ENCODE measurements at regions not wholly inside any gene's neighbourhood (a gene's known extent, or its start where the extent isn't known, plus 50 kb on each side); places are given as distances from the start of the nearest gene placed in this dataset.

DNA sequence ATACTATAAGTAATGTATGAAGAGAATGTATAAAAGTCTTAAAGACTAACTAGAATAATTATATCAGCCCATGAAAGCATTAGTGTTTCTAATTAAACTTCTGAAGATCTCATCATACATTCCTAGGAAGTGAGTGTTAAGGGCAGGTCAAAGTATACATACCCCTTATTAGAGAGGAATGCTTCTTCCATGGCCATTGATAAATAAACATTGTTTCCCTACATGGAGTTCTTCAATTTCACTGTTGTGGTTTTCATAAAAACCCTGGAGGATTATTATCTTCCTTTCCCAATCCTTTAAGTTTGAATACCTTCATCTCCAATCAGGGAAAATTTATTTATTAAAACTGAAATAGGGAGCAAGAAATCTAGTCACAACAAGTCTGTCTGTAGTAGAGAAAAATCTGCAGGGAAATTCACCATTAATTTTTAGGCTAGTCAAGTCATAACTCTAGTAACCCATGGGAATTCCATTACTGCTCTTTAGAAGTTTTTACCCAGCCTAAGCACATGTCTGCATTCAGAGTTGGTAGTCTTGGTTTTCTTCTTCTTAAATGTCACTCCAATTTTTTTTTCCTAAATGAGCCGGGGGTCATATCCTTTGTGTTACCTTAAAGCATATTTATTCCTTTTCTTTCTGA is 147.0 kb downstream of the TNFSF18 start:
- no peaks in the 10 kb centered on the region for H3K9me3 ChIP-seq (ENCODE audit: low read length)
- no peaks in the 10 kb centered on the region for H4K20me1 ChIP-seq (ENCODE audit: insufficient read depth, low read length)
- no peak overlapping the region for H2AFZ ChIP-seq (ENCODE audit: low read length)
- no peak overlapping the region for H3K9ac ChIP-seq (ENCODE audit: low read length)
- no peak overlapping the region for H3K4me2 ChIP-seq (ENCODE audit: low read length)
- no peaks in the 10 kb centered on the region for H3K79me2 ChIP-seq (ENCODE audit: insufficient read depth, low read length)
- no peaks in the 10 kb centered on the region for H3K27me3 ChIP-seq (ENCODE audit: insufficient read depth, low read length)
- no peak overlapping the region for H3K27ac ChIP-seq (ENCODE audit: low read depth, low read length, poor library complexity, severe bottlenecking)
- no peaks in the 10 kb centered on the region for H3K9me2 ChIP-seq (ENCODE audit: low read depth, low read length)
- no peaks in the 10 kb centered on the region for H3K4me1 ChIP-seq (ENCODE audit: insufficient read depth, low read length, severe bottlenecking)
- no peaks in the 10 kb centered on the region for H3F3A ChIP-seq (ENCODE audit: insufficient read depth, low read length)
- TF ChIP-seq CTCF (IDR thresholded peaks at IDR 0.05; ENCODE audit: low read length) (no peak), EZH2 (IDR thresholded peaks at IDR 0.05; ENCODE audit: borderline replicate concordance, low read length) (no peak)
- no peaks in the 10 kb centered on the region for H3K36me3 ChIP-seq (ENCODE audit: insufficient read depth, low read length)
- no peak overlapping the region for H3K4me3 ChIP-seq (ENCODE audit: low read depth, low read length, poor library complexity, severe bottlenecking)

DNA sequence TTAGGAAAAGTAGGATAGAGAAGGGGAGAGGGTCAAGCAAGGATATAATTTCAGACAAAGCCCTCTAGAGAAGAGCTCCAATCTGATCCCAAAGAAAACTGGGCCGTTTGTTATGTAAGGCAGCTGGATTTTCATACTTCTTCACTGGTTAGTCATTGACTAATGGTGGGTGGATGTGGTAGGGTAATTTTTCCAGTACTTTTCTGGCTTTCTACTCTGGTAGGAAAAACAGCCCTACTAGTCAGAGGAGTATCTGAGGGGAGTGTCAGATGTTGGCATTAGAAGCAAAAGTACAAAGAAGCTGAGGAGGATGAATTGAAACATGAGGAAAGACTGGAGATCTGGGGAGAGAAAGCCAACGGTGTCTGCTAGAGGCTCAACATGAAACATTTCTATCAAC is 145.3 kb downstream of the TNFSF18 start:
- no peaks in the 10 kb centered on the region for H3F3A ChIP-seq (ENCODE audit: insufficient read depth, low read length)
- no peaks in the 10 kb centered on the region for H3K4me1 ChIP-seq (ENCODE audit: insufficient read depth, low read length, severe bottlenecking)
- H3K36me3 ChIP-seq (ENCODE audit: insufficient read depth, low read length), result no peaks in the 10 kb centered on the region
- H3K27ac ChIP-seq (ENCODE audit: low read depth, low read length, poor library complexity, severe bottlenecking), result no peak overlapping the region
- no peaks in the 10 kb centered on the region for H3K9me3 ChIP-seq (ENCODE audit: low read length)
- H2AFZ ChIP-seq (ENCODE audit: low read length), result no peak overlapping the region
- TF ChIP-seq EZH2 (IDR thresholded peaks at IDR 0.05; ENCODE audit: borderline replicate concordance, low read length) (no peak), CTCF (IDR thresholded peaks at IDR 0.05; ENCODE audit: low read length) (no peak)
- H3K27me3 ChIP-seq (ENCODE audit: insufficient read depth, low read length), result no peaks in the 10 kb centered on the region
- no peaks in the 10 kb centered on the region for H4K20me1 ChIP-seq (ENCODE audit: insufficient read depth, low read length)
- H3K9ac ChIP-seq (ENCODE audit: low read length), result no peak overlapping the region
- H3K4me3 ChIP-seq (ENCODE audit: low read depth, low read length, poor library complexity, severe bottlenecking), result no peak overlapping the region
- no peaks in the 10 kb centered on the region for H3K9me2 ChIP-seq (ENCODE audit: low read depth, low read length)
- no peaks in the 10 kb centered on the region for H3K79me2 ChIP-seq (ENCODE audit: insufficient read depth, low read length)
- H3K4me2 ChIP-seq (ENCODE audit: low read length), result no peak overlapping the region

GRCh38 chr1:172906778-172907592 is 143.8 kb downstream of the TNFSF18 start:
- Histone ChIP-seq H3K79me2 (ENCODE audit: insufficient read depth, low read length) (no peaks in the 10 kb centered on the region), H3K4me2 (ENCODE audit: low read length) (no peak overlapping the region), H3K4me3 (ENCODE audit: low read depth, low read length, poor library complexity, severe bottlenecking) (no peak overlapping the region), H3K4me1 (ENCODE audit: insufficient read depth, low read length, severe bottlenecking) (no peaks in the 10 kb centered on the region), H3K9ac (ENCODE audit: low read length) (no peak overlapping the region), H3K36me3 (ENCODE audit: insufficient read depth, low read length) (no peaks in the 10 kb centered on the region), H3F3A (ENCODE audit: insufficient read depth, low read length) (no peaks in the 10 kb centered on the region), H3K9me3 (ENCODE audit: low read length) (no peaks in the 10 kb centered on the region), H3K9me2 (ENCODE audit: low read depth, low read length) (no peaks in the 10 kb centered on the region), H3K27ac (ENCODE audit: low read depth, low read length, poor library complexity, severe bottlenecking) (no peak overlapping the region), H3K27me3 (ENCODE audit: insufficient read depth, low read length) (no peaks in the 10 kb centered on the region), H2AFZ (ENCODE audit: low read length) (no peak overlapping the region), H4K20me1 (ENCODE audit: insufficient read depth, low read length) (no peaks in the 10 kb centered on the region)
- TF ChIP-seq EZH2 (IDR thresholded peaks at IDR 0.05; ENCODE audit: borderline replicate concordance, low read length) (no peak), CTCF (IDR thresholded peaks at IDR 0.05; ENCODE audit: low read length) (no peak)
